CD4-positive, CD25-positive, alpha-beta regulatory T cell (primary cell): ENCODE measurements at regions not wholly inside any gene's neighbourhood (a gene's known extent, or its start where the extent isn't known, plus 50 kb on each side); places are given as distances from the start of the nearest gene placed in this dataset.

ENCODE experiments used
- ATAC-seq, 2 donors: fragments of 150-1000 bp; cut with Tn5 transposase; one replicate each; pipeline ENCODE4 v1.10.0; 2021; ENCODE audit warnings: low read depth in 2 of 2, moderate number of reproducible peaks in 2 of 2, moderate library complexity in 1 of 2
- DNase-seq, 3 donors: peaks; one replicate each; pipeline versions ENCODE4 v3.0.0 to v3.0.0-alpha.2; 2012 to 2022; ENCODE audit warnings: mixed read lengths in 1 of 3
- H3K27ac ChIP-seq: one replicate; pipeline ENCODE4 v1.7.0; 2013; ENCODE audit warnings: mild to moderate bottlenecking, low read length; ENCODE audit not compliant: insufficient read depth, poor library complexity, severe bottlenecking
- H3K27me3 ChIP-seq: one replicate; pipeline ENCODE4 v1.7.0; 2013; ENCODE audit warnings: low read length; ENCODE audit not compliant: control insufficient read depth, insufficient read depth
- H3K36me3 ChIP-seq: one replicate; pipeline ENCODE4 v1.7.0; 2013; ENCODE audit warnings: mild to moderate bottlenecking, low read length, moderate library complexity; ENCODE audit not compliant: control insufficient read depth, insufficient read depth
- H3K4me1 ChIP-seq: 2 replicates; pipeline ENCODE4 v1.7.0; 2013; ENCODE audit warnings: mild to moderate bottlenecking, low read length; ENCODE audit not compliant: insufficient read depth, control insufficient read depth, poor library complexity, severe bottlenecking
- H3K4me3 ChIP-seq: one replicate; pipeline ENCODE4 v1.7.0; 2013; ENCODE audit warnings: low read depth, mild to moderate bottlenecking, low read length, moderate library complexity
- H3K9me3 ChIP-seq, 2 experiments: 1 replicate in 1 of 2; 2 replicates in 1 of 2; pipeline ENCODE4 v1.7.0; 2013; ENCODE audit warnings: low read length in 2 of 2, mild to moderate bottlenecking in 1 of 2, moderate library complexity in 1 of 2; ENCODE audit not compliant: control insufficient read depth in 2 of 2
- H3K27ac Mint-ChIP-seq, 3 donors: one replicate each; pipeline ENCODE4 v1.8.0; 2020 to 2022; ENCODE audit warnings: mild to moderate bottlenecking in 3 of 3, mixed read lengths in 3 of 3, moderate library complexity in 2 of 3
- H3K27me3 Mint-ChIP-seq: one replicate; pipeline ENCODE4 v1.8.0; 2022; ENCODE audit warnings: mild to moderate bottlenecking, mixed read lengths
- H3K36me3 Mint-ChIP-seq: one replicate; pipeline ENCODE4 v1.8.0; 2020; ENCODE audit warnings: mixed read lengths
- H3K4me1 Mint-ChIP-seq, 4 donors: one replicate each; pipeline ENCODE4 v1.8.0; 2020 to 2022; ENCODE audit warnings: mixed read lengths in 4 of 4, mild to moderate bottlenecking in 1 of 4
- H3K4me3 Mint-ChIP-seq, 4 donors: one replicate each; pipeline ENCODE4 v1.8.0; 2020 to 2022; ENCODE audit warnings: mild to moderate bottlenecking in 4 of 4, mixed read lengths in 4 of 4, moderate library complexity in 3 of 4
- H3K9me3 Mint-ChIP-seq, 7 donors: one replicate each; pipeline ENCODE4 v1.8.0; 2020 to 2022; ENCODE audit warnings: mixed read lengths in 7 of 7, mild to moderate bottlenecking in 3 of 7, moderate library complexity in 2 of 7

DNA sequence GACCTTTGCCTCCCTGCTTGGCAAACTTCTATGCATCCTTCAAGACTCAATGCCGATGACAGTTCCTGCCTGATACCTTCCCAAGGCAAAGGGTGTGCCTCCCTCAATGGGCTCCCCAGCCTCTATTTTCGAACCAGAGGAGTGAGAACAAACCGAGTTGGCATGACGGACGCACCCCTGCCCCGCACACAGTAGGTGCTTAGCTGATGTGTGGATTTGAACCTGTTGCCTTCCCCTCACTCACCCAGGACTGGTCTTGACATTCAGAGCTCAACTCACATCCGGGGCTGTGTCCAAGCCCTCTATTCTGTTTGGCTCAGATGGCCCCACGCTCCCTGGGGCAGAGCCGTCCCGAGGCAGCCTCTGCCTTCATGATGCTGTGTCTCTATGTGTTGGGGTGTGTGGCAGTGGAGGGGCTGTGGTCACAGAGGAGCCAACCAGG lies 52.2 kb upstream of the SLC6A11 start:
- ATAC-seq (no peak), DNase-seq (no peak)
- H3K27me3 Mint-ChIP-seq: peaks cover 13% of the 10 kb centered on the region
- H3K27ac ChIP-seq: no peak overlapping the region
- no peak overlapping the region for H3K4me3 ChIP-seq
- no peaks in the 10 kb centered on the region for H3K9me3 ChIP-seq
- no peak overlapping the region for H3K4me3 Mint-ChIP-seq
- peaks cover 0 to 2% (median 0%) of the 10 kb centered on the region in 7 donors for H3K9me3 Mint-ChIP-seq
- no peaks in the 10 kb centered on the region for H3K36me3 ChIP-seq
- peaks cover 1% of the 10 kb centered on the region for H3K27me3 ChIP-seq
- H3K4me1 ChIP-seq: no peaks in the 10 kb centered on the region
- no peaks in the 10 kb centered on the region for H3K36me3 Mint-ChIP-seq
- no peak overlapping the region for H3K27ac Mint-ChIP-seq
- H3K4me1 Mint-ChIP-seq: peaks cover 0 to under 1% (median 0%) of the 10 kb centered on the region in 4 donors

DNA sequence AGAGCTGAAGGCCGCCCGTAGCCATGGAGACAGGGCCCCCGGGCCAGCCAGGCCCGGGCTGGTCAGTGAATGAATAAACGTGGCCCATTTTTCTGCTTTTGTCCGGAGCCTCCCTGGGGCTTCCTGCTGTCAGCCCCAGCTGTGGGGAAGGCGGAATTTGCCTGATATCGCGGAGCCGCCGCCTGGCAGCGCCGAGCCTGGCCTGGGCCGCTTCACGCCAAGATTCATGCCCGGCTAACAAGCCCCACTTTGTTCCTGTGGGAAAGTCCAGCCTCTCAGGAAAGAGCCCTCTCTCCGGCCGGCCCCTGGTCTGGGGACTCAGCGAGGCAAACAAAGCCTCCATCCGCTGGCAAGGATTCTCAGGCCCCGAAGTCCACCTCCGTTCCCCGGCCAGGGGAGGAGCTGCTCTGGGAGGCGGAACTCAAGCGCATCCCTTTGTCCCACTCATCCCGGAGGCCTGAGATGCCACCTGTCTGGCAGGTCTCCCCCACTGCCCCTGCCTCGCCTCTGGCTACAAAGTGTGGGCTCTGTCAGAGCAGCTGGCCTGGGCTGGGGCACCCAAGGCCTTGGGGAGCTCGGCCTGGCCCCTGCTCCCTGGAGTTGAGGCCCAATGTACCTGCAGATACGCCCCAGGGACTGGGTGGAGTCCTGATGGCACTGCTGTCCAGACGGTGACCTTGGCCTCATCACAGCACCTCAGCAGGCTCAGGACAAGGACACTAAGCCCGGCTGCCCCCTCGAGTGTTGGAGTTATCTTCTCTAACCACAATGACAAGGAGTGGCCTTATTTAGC lies 51.6 kb upstream of the SLC6A11 start:
- no peaks in the 10 kb centered on the region for H3K4me1 ChIP-seq
- DNase-seq: no peak
- peaks cover 1% of the 10 kb centered on the region for H3K27me3 ChIP-seq
- no peak overlapping the region for H3K4me3 ChIP-seq
- H3K4me1 Mint-ChIP-seq: no peaks in the 10 kb centered on the region
- no peaks in the 10 kb centered on the region for H3K36me3 ChIP-seq
- peaks cover 9% of the 10 kb centered on the region for H3K27me3 Mint-ChIP-seq
- no peak overlapping the region for H3K27ac ChIP-seq
- no peaks in the 10 kb centered on the region for H3K36me3 Mint-ChIP-seq
- no peak for ATAC-seq
- H3K4me3 Mint-ChIP-seq: no peak overlapping the region
- H3K27ac Mint-ChIP-seq: no peak overlapping the region
- H3K9me3 Mint-ChIP-seq: peaks cover 0 to 2% (median 0%) of the 10 kb centered on the region in 7 donors
- H3K9me3 ChIP-seq: no peaks in the 10 kb centered on the region

DNA sequence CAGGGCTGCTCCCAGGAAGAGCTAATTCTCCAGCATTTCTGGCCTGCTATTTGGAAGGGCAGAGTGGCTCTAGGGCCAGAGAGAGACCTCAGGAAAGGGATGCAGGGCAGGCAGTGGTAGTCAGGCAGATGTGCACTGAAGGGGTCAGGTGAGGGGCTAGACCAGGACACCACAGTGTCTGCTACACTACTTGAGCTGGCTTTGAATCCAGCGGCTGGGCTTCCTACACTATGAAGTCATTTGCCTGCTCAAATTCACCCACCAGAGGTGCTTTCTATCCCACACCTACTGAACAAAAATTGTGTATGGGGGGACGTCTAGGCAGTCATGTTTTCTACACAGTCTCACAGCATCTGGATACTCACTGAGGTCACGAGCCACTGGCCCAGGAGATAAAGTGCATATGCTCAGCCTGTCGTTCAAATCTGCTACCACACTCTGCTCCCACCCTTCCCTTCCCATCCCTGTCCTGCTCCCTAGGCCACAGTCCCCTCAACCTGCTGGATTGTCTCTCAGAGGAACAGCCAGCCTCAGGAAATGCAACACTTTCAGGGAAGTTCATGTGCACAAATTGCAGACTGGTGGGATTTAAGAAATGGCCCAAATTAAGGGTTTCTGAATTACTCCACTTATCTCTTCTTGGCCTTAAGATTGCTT lies 49.9 kb upstream of the SLC6A11 start:
- H3K4me3 Mint-ChIP-seq: no peak overlapping the region
- peaks cover 4% of the 10 kb centered on the region for H3K27me3 Mint-ChIP-seq
- Histone ChIP-seq H3K27me3 (peaks cover 4% of the 10 kb centered on the region), H3K4me1 (no peaks in the 10 kb centered on the region), H3K4me3 (no peak overlapping the region), H3K36me3 (no peaks in the 10 kb centered on the region), H3K9me3 (no peaks in the 10 kb centered on the region), H3K27ac (no peak overlapping the region)
- ATAC-seq: no peak
- H3K4me1 Mint-ChIP-seq: no peaks in the 10 kb centered on the region
- H3K36me3 Mint-ChIP-seq: no peaks in the 10 kb centered on the region
- no peak for DNase-seq
- H3K27ac Mint-ChIP-seq: no peak overlapping the region
- H3K9me3 Mint-ChIP-seq: peaks cover 0 to 2% (median 0%) of the 10 kb centered on the region in 7 donors
